Fibroblast of pulmonary artery (primary cell): ENCODE measurements at regions not wholly inside any gene's neighbourhood (a gene's known extent, or its start where the extent isn't known, plus 50 kb on each side); places are given as distances from the start of the nearest gene placed in this dataset.

Source experiments
- DNase-seq: peaks from one replicate; pipeline ENCODE4 v3.0.0-alpha.2; 2010; ENCODE audit warnings: low read depth
- H3K4me3 ChIP-seq: replicated peaks from 2 replicates; pipeline ENCODE4 v1.5.1; 2011; ENCODE audit warnings: low read depth, mild to moderate bottlenecking, control low read depth, low read length, moderate library complexity
- TF ChIP-seq, protein P1 (sequence below): IDR thresholded peaks from 2 replicates; pipeline ENCODE4 v1.5.1; 2011; ENCODE audit warnings: mild to moderate bottlenecking, control low read depth, low read length, inconsistent platforms; ENCODE audit errors: missing control alignments

GRCh38 chr6:103081876-103082630 is 1688.5 kb downstream of the GRIK2 start:
- DNase-seq = no peak
- H3K4me3 ChIP-seq = no peak overlapping the region
- TF ChIP-seq, protein P1, sequence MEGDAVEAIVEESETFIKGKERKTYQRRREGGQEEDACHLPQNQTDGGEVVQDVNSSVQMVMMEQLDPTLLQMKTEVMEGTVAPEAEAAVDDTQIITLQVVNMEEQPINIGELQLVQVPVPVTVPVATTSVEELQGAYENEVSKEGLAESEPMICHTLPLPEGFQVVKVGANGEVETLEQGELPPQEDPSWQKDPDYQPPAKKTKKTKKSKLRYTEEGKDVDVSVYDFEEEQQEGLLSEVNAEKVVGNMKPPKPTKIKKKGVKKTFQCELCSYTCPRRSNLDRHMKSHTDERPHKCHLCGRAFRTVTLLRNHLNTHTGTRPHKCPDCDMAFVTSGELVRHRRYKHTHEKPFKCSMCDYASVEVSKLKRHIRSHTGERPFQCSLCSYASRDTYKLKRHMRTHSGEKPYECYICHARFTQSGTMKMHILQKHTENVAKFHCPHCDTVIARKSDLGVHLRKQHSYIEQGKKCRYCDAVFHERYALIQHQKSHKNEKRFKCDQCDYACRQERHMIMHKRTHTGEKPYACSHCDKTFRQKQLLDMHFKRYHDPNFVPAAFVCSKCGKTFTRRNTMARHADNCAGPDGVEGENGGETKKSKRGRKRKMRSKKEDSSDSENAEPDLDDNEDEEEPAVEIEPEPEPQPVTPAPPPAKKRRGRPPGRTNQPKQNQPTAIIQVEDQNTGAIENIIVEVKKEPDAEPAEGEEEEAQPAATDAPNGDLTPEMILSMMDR = no peak

GRCh38 chr6:103081126-103081525 is 1687.6 kb downstream of the GRIK2 start:
- no peak overlapping the region for H3K4me3 ChIP-seq
- no peak for DNase-seq
- TF ChIP-seq, protein P1 = no peak

GRCh38 chr6:103080497-103080896 is 1687.0 kb downstream of the GRIK2 start:
- DNase-seq = no peak
- H3K4me3 ChIP-seq = no peak overlapping the region
- TF ChIP-seq, protein P1 = no peak

DNA sequence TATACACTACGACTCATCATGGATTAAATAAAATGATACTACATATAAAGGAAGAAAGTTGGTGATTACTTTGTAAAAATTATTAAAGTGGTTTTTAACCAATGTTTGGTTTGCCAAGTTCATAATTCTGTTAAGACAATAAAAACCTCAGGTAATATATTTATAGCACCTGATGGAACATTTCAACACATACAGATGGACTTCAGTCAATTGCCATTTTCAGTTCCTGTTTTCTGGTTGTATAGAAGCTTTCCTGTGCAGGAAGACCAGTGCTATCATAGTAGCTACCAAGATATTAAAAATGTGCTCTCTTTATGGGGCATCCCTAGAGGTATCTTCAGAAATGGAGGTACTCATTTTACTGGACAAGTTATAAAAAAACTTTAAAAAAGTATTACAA is 1686.4 kb downstream of the GRIK2 start:
- TF ChIP-seq, protein P1 = no peak

DNA sequence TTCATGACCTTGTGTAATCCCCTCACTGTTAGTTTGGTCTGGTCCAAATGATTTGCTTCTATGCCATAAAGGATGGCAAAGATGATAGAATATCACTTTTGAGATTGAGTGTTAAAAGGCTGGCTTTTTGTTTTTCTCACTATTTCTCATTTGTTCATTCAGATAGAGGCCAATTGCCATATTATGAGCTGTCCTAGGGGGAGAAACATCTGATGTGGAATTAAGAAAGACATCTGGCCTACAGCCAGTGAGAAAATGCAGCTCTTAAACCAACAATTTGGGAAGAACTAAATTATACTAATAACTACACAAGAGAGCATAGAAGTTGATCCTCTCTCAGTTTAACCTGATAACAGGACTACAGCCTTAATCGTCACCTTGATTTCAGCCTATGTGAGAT is 1668.6 kb downstream of the GRIK2 start:
- no peak overlapping the region for H3K4me3 ChIP-seq
- DNase-seq = no peak
- TF ChIP-seq, protein P1 = no peak

More for the DNA sequence above, 1686.4 kb downstream of the GRIK2 start:
- no peak overlapping the region for H3K4me3 ChIP-seq
- DNase-seq = no peak

GRCh38 chr6:103047567-103047966 is 1654.1 kb downstream of the GRIK2 start:
- H3K4me3 ChIP-seq = no peak overlapping the region
- DNase-seq = no peak
- TF ChIP-seq, protein P1 = no peak

GRCh38 chr6:103042336-103042735 is 1648.8 kb downstream of the GRIK2 start:
- no peak for DNase-seq
- no peak overlapping the region for H3K4me3 ChIP-seq
- TF ChIP-seq, protein P1 = no peak
